ENCODE measurements at regions not wholly inside any gene's neighbourhood (a gene's known extent, or its start where the extent isn't known, plus 50 kb on each side); places are given as distances from the start of the nearest gene placed in this dataset.
"Not testable (repeated sequence)": the region's sequence is repeated elsewhere in the genome, so short reads cannot be mapped to it uniquely, and the experiment has no call there.

DNA sequence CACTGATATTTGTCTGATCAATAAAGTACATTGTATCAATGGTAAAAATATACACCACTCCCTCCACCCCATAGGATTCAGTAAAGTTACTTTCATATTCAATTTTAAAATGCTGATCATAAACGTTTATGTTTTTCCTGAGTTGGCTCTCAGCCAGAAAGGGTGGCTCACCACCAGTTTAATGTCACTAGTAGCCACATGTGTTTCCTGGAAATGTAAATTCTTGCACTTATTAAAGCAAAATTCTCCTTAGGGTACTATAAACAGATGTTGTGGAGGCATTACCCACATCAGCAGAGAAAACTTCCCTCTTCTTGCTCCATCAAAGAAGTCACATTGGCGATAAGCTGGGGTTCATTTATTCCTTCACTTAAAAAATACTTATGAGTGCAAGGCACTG lies 210.3 kb downstream of the SREK1 start:
- no peak for DNase-seq

DNA sequence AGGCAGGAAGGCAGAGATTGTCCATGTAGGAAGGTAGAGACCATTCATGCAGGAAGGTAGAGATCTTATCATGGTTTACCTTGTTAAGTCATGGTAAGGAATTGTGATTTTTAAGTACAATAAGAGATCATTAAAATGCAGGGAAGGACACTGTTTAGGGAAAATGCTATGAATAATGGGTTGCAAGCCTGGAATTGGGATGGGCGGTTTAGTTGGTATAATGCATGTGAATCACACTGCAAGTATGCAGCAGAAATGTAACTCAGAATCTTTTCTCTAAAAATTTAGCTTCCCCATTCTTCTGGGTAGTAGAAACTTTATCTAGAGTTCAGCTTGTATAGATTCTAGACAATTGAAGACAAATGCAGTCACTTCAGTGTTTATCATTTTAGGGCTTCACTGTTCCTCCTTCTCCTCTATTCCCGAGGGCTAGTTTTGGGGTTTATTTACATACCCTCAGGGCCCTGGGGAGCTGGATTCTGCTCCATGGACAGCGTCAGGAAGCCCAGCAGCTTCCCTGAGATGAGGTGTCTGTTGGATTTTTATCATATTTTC lies 212.0 kb downstream of the SREK1 start:
- DNase-seq, result no peak

DNA sequence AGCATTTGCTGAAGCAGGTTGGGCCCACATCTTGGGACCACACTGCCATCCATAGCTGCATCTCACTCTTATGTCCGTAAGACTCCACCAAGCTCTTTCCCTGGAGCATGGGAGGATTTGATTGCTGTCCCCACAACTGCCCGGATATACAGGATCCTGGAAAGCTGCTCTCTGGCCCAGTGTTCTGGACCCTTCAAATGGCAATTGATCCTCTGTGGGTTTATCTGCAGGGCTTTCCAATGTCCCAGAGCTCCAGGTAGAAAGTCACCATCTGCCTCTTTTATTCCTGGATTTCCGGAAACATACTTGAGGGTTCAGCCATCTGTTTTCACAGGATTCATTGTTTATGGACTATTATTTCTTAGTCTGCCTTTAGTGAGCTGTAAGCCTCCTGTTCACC lies 214.6 kb downstream of the SREK1 start:
- no peak for DNase-seq

DNA sequence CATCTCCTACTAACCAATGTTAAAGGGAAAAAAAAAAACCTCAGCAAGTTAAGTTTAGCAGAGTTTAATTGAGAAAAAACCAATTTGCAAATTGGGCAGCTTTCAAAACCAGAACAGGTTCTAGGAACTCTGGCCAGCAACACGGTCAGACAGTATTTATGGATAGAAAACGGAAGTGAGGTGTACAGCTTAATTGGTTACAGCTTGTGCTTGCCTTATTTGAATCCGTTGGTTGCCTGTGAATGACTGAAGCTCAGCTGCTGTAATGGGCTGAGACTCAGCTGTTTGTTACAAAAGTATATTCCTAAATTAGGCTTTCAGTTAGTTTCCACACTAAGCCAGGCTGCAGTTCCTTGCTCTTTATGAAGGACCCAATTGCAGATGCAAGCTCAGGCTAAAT lies 217.0 kb downstream of the SREK1 start:
- DNase-seq, result no peak

DNA sequence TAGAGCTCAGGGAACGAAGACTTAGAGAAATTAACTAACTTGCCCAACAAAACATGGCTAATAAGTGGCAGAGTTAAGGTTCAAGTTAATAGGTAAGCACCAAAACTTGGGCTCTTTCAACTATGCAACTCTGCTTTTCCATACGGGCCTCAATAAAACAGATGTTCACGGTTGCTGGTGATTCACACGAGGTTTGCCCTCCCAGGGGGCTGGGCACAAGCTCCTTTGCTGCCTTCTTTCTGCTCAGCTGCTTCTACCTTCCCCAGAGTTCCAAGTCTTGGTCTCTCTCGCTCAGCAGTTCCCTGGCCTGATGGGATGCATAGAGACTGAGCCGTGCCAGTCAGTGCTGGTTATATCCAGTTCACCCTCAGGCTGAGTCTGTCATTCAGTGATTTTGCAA lies 217.9 kb downstream of the SREK1 start:
- DNase-seq, result no peak

DNA sequence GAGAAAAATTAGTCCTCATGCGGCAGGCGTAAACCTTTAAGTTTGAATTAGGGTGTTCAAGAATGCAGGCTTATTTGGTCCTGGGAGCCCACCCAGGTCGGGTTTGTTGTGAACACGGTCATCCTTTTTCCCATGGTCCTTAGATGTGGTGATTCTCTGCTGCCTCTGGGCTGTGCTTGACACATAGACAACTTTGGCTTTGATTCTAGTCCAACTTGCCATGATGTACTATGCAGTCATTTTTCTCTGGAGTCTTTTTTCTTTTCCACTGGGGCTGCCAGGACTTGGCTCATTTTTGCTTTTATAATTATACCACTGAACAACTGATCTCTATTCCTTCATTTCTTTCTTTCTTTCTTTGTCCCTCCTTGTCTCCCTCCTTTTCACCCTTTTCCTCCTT lies 218.6 kb downstream of the SREK1 start:
- DNase-seq, result no peak

DNA sequence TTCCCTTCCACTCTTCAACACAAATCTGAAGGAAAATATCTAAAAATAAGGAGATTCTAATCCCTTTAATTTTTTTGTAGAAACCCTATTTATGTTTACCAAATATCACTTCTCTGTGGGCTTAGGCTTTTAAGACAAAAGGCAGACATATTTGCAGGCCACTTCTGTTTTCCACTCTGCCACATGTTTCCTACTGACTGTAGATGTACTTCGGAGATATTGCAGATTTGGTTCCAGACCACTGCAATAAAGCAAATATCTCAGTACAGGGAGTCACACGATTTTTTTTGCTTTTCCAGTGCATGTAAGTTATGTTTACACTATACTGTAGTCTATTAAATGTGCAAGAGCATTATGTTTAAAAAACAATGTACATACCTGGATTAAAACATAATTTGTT lies 219.0 kb downstream of the SREK1 start:
- DNase-seq, result no peak

DNA sequence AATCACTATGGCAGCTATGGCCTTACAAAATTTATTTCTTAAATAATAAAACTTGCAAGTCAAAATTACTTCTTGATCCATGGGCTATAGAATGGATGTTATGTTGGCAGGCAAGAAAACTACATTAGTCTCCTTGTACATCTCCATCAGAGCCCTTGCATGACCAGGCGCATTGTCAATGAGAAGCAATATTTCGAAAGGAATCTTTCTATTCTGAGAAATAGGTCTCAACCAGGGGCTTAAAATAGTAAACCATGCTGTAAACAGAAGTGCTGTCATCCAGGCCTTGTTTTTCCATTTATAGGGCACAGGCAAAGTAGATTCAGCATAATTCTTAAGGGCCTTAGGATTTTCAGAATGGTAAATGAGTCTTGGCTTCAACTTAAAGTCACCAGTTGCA lies 220.1 kb downstream of the SREK1 start:
- no peak for DNase-seq

DNA sequence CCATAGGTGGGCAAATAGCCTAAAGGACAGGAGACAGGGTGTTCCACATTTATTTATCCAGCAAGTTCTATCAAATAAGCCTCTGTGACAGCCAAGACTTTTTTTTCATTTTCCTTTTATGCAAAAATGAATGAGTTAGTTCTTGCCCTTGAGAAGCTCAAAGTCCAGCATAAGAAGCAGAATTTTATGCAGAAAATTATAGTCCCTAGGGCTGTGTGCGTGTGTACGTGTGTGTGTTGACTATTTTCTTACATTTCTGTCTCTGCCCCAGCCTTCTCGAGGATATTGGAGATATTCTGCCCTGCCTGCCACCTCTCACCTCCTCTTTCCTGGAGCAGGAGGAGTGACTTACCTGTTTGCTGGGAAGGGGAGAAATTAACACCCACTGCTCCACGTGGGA lies 221.9 kb downstream of the SREK1 start:
- DNase-seq, result no peak

DNA sequence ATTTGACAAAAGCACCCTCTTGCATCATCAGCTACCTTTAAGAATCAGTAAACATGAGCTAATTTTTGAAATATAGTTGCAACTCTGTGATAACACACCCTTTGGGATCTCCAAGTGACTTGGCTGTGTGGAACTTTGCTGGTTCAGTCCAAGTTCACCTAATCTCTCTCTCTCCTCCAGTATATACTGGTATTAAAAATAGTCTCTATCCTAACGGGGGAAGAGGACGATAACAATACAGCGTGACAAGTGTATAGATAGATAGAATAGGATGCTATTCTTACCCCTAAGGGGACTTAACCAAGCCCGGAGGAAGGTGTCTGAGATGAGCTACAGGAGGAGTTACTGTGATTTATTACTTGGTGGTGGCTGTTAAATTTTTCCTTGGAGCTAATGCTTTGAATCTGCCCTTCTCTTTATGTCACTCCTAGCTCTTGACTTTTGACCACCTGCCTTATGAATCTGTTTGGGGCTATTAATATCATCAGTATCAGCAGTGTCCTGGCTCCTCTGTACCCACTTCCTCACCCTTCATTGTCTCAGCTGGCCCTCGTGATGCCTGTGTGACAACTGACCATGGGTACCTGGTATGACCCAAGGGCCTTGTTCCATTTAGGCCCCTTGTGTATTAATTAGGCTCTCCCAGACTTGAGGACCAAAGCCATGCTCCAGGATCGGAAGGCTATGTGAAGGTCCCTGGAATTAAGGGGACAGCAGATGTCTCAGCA lies 223.9 kb downstream of the SREK1 start:
- no peak for DNase-seq

DNA sequence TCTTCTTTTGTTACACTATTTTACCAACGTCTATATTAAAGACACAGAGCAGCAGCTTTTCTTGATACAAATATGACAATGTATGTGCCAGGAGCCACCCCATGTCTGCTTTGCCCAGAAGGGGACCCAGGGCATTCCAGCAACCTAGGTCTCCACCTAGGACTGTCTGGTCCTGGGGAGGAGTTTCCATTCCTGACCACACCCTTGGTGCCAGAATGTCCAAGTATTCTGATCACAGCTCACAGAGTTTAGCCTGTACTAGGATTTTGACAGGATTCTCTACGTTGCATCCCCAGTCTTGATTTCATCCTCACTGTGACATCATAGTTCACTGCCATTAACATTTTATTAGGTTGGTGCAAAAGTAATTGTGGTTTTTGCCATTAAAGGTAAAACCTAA lies 224.7 kb downstream of the SREK1 start:
- DNase-seq, result no peak

DNA sequence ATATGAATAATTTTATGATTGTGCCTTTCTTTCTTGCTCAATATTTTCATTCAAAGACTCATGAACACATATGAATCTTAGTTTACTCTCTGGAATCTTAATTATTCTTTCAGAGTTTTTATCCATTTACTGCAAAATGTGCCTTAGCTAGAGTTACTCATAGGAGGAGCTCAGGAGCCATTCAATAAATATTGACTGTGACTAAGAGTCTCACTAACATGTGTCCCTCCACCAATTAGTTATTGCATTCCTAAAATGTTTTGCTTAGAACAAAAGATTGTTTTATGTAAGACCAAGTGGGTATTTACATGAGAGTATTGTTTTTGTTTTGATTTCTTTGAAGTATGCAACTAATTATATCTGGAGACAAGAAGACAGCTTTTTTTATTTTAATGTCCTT lies 218.4 kb upstream of the MAST4 start:
- DNase-seq, result no peak

DNA sequence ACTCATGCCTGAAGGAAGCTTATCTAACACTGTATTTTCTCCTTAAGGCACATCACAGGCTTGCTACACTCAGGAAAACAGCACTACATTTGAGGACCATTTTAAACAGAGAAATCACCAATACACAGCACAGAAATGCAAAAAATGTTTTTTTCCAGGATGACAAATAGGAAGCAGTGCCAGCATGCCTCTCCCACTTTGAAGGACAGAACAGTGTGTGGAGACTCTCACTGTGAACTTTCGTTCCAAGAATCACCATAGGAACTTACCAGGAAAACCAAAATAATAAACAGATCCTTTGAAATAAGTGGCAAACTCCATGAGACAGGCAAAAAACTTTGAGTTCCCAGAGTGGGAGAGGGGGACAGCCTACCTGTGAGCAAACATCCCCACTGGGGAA lies 217.8 kb upstream of the MAST4 start:
- no peak for DNase-seq

DNA sequence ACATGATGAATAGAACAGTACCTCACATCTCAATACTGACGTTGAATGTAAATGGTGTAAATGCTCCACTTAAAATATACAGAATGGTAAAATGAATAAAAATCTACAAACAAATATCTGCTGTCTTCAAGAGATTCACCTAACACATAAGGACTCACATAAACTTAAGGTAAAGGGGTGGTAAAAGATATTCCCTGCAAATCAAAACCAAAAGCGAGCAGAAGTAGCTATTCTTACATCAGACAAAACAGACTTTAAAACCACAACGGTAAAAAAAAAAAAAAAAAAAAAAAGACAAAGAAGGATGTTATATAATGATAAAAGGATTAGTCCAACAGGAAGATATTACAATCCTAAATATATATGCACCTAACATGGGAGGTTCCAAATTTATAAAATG lies 214.0 kb upstream of the MAST4 start:
- DNase-seq, result no peak

DNA sequence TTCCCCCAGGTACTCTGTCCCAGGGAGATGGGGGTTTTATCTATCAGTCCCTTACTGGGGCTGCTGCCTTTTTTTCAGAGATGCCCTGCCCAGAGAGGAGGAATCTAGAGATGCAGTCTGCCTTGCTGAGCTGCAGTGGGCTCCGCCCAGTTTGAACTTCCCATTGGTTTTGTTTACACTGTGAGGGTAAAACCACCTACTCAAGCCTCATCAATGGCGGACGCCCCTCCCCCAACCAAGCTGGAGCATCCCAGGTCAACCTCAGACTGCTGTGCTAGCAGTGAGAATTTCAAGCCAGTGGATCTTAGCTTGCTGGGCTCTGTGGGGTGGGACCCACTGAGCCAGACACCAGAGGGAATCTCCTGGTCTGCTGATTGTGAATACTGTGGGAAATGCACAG lies 191.0 kb upstream of the MAST4 start:
- DNase-seq, result not testable (repeated sequence)

DNA sequence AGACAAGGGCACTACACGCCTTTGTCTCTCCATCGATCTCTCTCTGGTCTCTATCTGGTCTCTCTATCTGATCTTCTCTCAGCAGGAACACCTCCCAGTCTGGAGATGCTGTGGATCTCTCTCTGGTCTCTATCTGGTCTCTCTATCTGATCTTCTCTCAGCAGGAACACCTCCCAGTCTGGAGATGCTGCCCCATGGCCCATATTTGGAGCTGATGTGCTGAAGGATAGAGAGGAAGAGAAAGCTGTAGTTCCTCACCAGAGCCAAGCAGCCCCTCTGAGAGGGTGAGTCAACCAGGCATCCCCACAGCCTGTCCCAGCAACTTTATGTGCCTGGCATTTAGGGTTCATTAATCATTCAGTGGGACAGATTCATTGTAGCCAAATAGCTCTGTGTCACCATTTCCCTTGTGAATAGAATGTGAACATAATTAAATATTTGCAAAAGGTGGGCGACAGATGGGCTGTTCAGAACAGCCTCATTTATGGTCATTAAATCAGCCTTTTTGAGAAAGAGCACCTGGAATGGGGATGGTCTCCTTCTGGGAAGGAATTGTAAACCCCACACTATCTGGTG lies 189.3 kb upstream of the MAST4 start:
- DNase-seq, result peak; percentile 10

DNA sequence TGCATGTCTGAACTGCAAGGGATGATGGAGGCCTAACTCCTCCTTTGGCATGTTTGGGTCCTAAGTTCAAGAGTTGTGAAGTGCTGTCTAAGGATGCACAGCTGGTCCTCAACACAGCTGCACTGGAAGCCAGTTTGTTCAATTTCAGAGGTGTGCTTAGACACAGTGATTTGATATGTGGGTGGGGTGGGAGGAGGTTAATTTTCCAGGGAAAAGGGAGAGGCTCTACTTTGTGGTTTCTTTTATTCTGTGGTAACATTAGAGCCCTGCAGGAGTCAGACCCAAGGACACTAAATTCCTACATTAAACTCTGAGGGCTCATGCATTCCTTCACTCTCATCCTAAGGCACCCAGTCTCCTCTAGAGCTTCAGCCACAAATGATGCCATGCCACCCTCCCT lies 188.4 kb upstream of the MAST4 start:
- DNase-seq, result no peak

DNA sequence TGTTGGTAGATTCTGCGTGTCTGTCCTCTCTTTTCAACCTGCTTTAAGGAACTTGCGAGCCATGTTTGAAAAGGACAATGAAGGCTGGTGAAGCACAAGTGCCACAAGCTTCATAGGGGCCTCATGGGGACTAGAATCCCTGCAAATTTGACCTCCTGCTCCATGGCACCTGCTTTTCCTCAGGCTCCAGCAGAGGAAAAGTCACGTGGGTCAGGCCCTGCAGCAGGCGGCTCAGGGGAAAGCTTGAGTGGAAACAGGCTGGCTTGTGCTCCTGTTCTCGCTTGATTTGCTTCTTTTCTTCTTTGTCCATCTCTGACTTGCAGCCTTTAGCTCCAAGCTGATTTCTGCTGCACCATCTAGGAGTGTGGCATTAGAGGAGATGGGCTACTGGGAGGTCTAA lies 187.6 kb upstream of the MAST4 start:
- no peak for DNase-seq

DNA sequence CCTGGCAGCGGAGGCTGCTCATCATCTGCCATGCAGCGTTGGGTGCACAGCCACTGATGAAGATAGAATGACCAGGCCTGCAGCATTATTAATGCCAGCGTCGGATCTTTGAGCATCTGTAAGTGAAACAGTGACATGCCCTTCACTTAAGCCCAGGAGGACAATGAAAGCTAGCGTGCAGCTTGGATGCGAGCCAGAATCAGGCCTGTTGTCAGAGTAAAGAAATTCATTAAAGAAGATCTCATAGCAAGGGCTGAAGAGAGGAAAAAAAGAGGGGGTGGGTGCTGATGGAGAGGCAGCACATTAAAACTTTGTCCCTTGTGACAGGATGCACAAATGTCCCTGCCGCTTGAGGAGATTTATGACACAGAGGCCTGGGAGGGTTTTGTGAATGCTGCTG lies 186.1 kb upstream of the MAST4 start:
- DNase-seq, result no peak

DNA sequence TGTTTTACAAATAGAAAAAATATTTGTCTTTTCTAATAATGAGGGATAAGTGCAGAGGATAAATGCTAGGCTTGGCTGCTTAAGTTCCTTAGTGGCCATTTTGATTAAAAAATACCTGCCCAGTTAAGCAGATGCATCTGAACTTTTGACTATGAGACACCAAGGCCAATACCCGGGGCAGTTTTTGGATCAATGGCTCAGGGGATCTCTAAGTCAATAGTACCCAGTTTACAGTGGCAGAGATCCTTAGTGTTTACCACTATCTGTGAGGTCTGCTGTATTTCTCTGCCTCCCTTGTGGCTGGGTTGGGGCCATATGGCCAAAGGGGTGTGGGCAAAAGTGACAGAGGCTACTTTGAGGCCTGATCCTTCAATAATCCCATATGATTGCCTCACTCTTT lies 184.5 kb upstream of the MAST4 start:
- no peak for DNase-seq

DNA sequence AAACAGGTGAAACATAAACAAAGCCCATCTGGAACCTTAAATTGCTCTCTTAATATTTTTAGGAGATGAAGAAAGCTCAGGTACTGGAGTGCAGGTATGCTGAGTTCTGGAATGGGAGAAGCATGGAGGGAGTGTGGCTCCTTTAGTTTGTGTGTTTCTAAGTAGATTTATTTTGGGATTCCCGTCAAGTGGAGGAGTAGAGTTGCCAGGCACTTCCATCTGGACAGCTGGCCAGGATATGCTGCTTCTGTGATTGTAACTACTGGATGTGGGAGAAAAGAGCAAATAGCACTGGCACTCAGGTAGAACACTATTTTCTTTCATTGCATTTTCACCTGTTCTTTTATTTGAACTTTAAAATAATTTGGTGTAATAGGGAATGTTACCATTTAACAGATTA lies 182.3 kb upstream of the MAST4 start:
- no peak for DNase-seq

DNA sequence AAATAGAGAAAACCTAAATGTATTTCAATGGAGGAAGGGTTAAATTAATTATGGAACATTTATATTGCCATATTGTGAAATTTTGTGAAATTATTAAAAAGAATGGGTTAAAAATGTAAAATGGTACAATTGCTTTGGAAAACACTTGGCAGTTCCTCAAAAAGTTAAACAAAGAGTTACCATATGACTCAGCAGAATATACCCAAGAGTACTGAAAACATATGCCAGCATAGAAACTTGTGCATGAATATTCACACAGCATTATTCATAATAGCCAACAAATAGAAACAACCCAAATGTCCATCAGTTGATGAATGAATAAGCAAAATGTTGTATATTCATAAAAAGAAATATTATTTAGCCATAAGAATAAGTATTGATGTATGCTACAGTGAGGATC lies 181.0 kb upstream of the MAST4 start:
- DNase-seq, result no peak

DNA sequence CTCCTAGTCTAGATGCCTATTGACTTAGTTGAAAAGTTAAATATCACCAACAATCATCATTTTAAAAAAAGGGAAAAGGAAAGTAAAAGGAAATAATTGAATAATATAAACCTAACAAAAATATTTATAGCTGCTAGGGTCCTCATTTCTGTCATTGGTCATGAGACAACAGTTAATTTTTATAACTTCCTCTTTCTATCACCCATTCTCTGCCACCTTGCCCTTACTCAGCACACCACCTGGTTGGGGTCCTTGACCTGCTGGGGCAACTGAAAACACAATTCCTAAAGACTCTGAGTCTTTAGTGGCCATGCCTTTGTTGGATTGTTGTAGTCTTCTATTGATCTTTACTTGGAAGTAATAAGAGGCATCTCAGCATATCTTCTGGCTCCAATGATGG lies 179.5 kb upstream of the MAST4 start:
- no peak for DNase-seq

DNA sequence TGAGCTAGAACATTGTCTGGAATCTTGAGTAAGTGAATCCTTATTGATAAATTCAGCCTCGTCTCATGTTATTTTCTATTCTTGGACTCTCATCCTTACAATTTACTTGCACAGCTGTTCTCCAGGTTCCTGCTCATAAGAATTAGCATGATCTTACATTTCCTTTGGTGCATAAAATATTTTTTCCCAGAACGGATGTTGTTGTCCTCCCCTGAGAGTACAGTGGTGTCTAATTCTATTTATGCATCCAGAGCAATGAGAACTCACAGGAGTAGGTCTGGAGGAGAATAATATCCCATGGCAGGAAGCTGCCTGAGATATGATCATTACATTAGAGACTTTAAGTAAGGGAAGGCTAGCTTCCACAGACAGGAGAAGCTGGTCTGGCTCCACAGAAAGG lies 178.4 kb upstream of the MAST4 start:
- no peak for DNase-seq

DNA sequence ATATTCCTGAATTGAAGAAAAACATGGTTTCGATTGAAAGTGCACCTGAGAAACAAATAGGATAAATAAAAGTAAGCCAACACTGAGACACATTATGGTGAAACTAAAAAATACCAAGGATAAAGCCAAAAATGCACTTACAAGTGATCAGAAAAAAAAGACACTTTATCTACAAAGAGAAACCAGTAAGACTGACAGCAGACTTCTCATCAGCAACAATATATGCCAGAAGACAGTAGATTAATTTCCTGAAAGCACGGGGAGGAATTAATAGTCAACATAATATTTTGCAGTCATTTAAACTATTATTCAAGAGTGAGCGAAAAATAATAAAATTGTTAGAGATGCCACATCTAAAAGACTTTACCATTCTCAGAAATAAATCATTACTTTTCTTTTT lies 172.7 kb upstream of the MAST4 start:
- no peak for DNase-seq

All from NCI-H1092 treated with DMSO at 0.1 percent for 48 hours (cell line).